Ovary (tissue), 7 donors: ENCODE measurements at regions not wholly inside any gene's neighbourhood (a gene's known extent, or its start where the extent isn't known, plus 50 kb on each side); places are given as distances from the start of the nearest gene placed in this dataset.
A peak's percentile ranks its signal among the peaks of the same experiment; 100 is the strongest.

Experiments used
- DNase-seq, 5 donors: peaks; one replicate each; pipeline ENCODE4 v3.0.0-alpha.2; 2019 to 2020
- H3K27ac ChIP-seq, 2 donors: fragments of 200-600 bp; one replicate each; pipeline versions ENCODE4 v1.5.1 to v1.8.0; 2019 to 2022
- H3K27me3 ChIP-seq: fragments of 200-600 bp; one replicate; pipeline ENCODE4 v1.8.0; 2022
- H3K36me3 ChIP-seq: fragments of 200-600 bp; sonication (generic); one replicate; pipeline ENCODE4 v1.5.1; 2019
- H3K4me1 ChIP-seq: one replicate; pipeline ENCODE4 v1.8.1; 2013; ENCODE audit warnings: mild to moderate bottlenecking, moderate library complexity; ENCODE audit not compliant: insufficient read depth
- H3K4me3 ChIP-seq: fragments of 200-600 bp; sonication (generic); one replicate; pipeline ENCODE4 v1.5.1; 2017
- H3K9me3 ChIP-seq, 2 donors: fragments of 200-600 bp in 1 of 2; sonication (generic) in 1 of 2; one replicate each; pipeline versions ENCODE4 v1.5.1 to v1.8.1; 2013 to 2019; ENCODE audit warnings: mild to moderate bottlenecking in 1 of 2, moderate library complexity in 1 of 2
- CTCF ChIP-seq, 3 donors: fragments of 450-650 bp in 2 of 3; fragments of 200-600 bp in 1 of 3; IDR thresholded peaks; one replicate each; pipeline versions ENCODE4 v1.5.1 to v1.8.0; 2016 to 2022; ENCODE audit warnings: antibody characterized with exemption in 3 of 3, mild to moderate bottlenecking in 1 of 3
- EP300 ChIP-seq: sonication (generic); formaldehyde crosslinking; IDR thresholded peaks from one replicate; pipeline ENCODE4 v1.6.1; 2017; ENCODE audit warnings: antibody characterized with exemption
- POLR2A ChIP-seq: fragments of 450-650 bp; IDR thresholded peaks from one replicate; pipeline ENCODE4 v1.6.1; 2017; ENCODE audit warnings: antibody characterized with exemption, mild to moderate bottlenecking, moderate library complexity
- WGBS, 3 donors: extraction: QIAGEN DNeasy Blood & Tissue Kit in 1 of 3; methylation state at CpG; one replicate each; pipeline versions ENCODE4 v1.1.5 to v1.1.7; 2013 to 2017; 5-methylcytosine and 5-hydroxymethylcytosine counted together
- intact Hi-C, 4 donors: fragments of 100-400 bp; cut with DNase I; formaldehyde crosslinking; loops; one replicate each; pipeline versions ENCODE4 v1.11.0 to v1.15.1; 2022 to 2023
- donor health status: DM: no; HTN: no; CAD: no; lungs with moderate emphysema.
- donor health status: DM: no; HTN: no; CAD: no.
- donor health status: Bipolar disorder and iron deficiency.
- donor health status: DM: no; HTN: no; CAD: no.
- donor health status: DM: yes; HTN: yes; CAD: no.

- Histone ChIP-seq H3K27ac (no peak overlapping the region), H3K4me1 (no peaks in the 10 kb centered on the region), H3K9me3 (no peaks in the 10 kb centered on the region), H3K27me3 (no peaks in the 10 kb centered on the region), H3K4me3 (no peak overlapping the region), H3K36me3 (no peaks in the 10 kb centered on the region)
- WGBS, 3 donors = 27 to 43% (median 42%) methylated on average over 15 of the region's 15 CpGs
- intact Hi-C loops = no loop called here
- TF ChIP-seq EP300 = no peak
- no peak for TF ChIP-seq POLR2A
- TF ChIP-seq CTCF (IDR thresholded peaks at IDR 0.05) = no peak
- no peak for DNase-seq
Measured at GRCh38 chr12:130026608-130027176, 122.9 kb upstream of the TMEM132D start.

GRCh38 chr12:130027798-130028197 is 124.0 kb upstream of the TMEM132D start:
- TF ChIP-seq POLR2A (no peak), CTCF (IDR thresholded peaks at IDR 0.05) (no peak), EP300 (no peak)
- H3K4me3 ChIP-seq = no peak overlapping the region
- H3K27me3 ChIP-seq = no peaks in the 10 kb centered on the region
- no peak for DNase-seq
- no peak overlapping the region for H3K27ac ChIP-seq
- WGBS, 3 donors = 33 to 57% (median 56%) methylated on average over 1 of the region's 1 CpG
- H3K36me3 ChIP-seq = no peaks in the 10 kb centered on the region
- intact Hi-C loops = no loop called here
- H3K9me3 ChIP-seq = no peaks in the 10 kb centered on the region
- H3K4me1 ChIP-seq = no peaks in the 10 kb centered on the region

- no peaks in the 10 kb centered on the region for H3K27me3 ChIP-seq
- WGBS, 3 donors = 79% methylated on average over 13 of the region's 13 CpGs
- H3K4me1 ChIP-seq = no peaks in the 10 kb centered on the region
- no peak for TF ChIP-seq CTCF (IDR thresholded peaks at IDR 0.05)
- TF ChIP-seq EP300 = no peak
- TF ChIP-seq POLR2A = no peak
- no peaks in the 10 kb centered on the region for H3K36me3 ChIP-seq
- no peak for DNase-seq
- no peak overlapping the region for H3K27ac ChIP-seq
- H3K4me3 ChIP-seq = no peak overlapping the region
- intact Hi-C loops = no loop called here
- H3K9me3 ChIP-seq = no peaks in the 10 kb centered on the region
Measured at GRCh38 chr12:130029151-130029550, 125.3 kb upstream of the TMEM132D start.

- TF ChIP-seq EP300 = no peak
- H3K4me1 ChIP-seq = no peaks in the 10 kb centered on the region
- H3K4me3 ChIP-seq = no peak overlapping the region
- WGBS, 3 donors = 74 to 78% (median 77%) methylated on average over 15 of the region's 15 CpGs
- no peak for DNase-seq
- no peak overlapping the region for H3K27ac ChIP-seq
- intact Hi-C loops = no loop called here
- no peaks in the 10 kb centered on the region for H3K9me3 ChIP-seq
- no peaks in the 10 kb centered on the region for H3K27me3 ChIP-seq
- no peaks in the 10 kb centered on the region for H3K36me3 ChIP-seq
Measured at GRCh38 chr12:130031041-130031440, 127.2 kb upstream of the TMEM132D start.

GRCh38 chr12:130031571-130032189 is 127.9 kb upstream of the TMEM132D start:
- Histone ChIP-seq H3K36me3 (no peaks in the 10 kb centered on the region), H3K27ac (no peak overlapping the region), H3K4me3 (no peak overlapping the region), H3K27me3 (no peaks in the 10 kb centered on the region), H3K9me3 (no peaks in the 10 kb centered on the region), H3K4me1 (no peaks in the 10 kb centered on the region)
- DNase-seq = peak in 2 of 5 donors; percentile 33 to 46
- 14 to 16% (median 15%) methylated on average over 12 of the region's 12 CpGs for WGBS, 3 donors
- intact Hi-C loops = no loop called here
- TF ChIP-seq EP300 = no peak
- no peak for TF ChIP-seq POLR2A
- no peak for TF ChIP-seq CTCF (IDR thresholded peaks at IDR 0.05)
